Activated CD8-positive, alpha-beta T cell treated with anti-CD3 and anti-CD28 coated beads for 36 hours (primary cell): ENCODE measurements at regions not wholly inside any gene's neighbourhood (a gene's known extent, or its start where the extent isn't known, plus 50 kb on each side); places are given as distances from the start of the nearest gene placed in this dataset.
"Not testable (repeated sequence)": the region's sequence is repeated elsewhere in the genome, so short reads cannot be mapped to it uniquely, and the experiment has no call there.

ENCODE experiments used
- ATAC-seq: fragments of 200-7000 bp; cut with Tn5 transposase; one replicate; pipeline ENCODE4 v1.10.0; 2021; ENCODE audit warnings: mild to moderate bottlenecking, moderate library complexity
- CTCF ChIA-PET: fragments of 350-600 bp; sonication (Branson Sonifier 250); formaldehyde crosslinking; loops from one replicate; lab custom pipeline; 2021; ENCODE audit warnings: antibody characterized with exemption; lab: Charles Lee
- POLR2A ChIA-PET: fragments of 350-600 bp; sonication (Branson Sonifier 250); formaldehyde crosslinking; loops from one replicate; lab custom pipeline; 2021; ENCODE audit warnings: antibody characterized with exemption; lab: Charles Lee
- DNase-seq: peaks from one replicate; pipeline ENCODE4 v3.0.0-alpha.2; 2020
- H3K27ac Mint-ChIP-seq: one replicate; pipeline ENCODE4 v1.8.0; 2021; ENCODE audit warnings: mild to moderate bottlenecking, mixed read lengths
- H3K27me3 Mint-ChIP-seq: one replicate; pipeline ENCODE4 v1.8.0; 2021; ENCODE audit warnings: mixed read lengths
- H3K36me3 Mint-ChIP-seq: one replicate; pipeline ENCODE4 v1.8.0; 2021; ENCODE audit warnings: low read depth, mixed read lengths
- H3K4me1 Mint-ChIP-seq: one replicate; pipeline ENCODE4 v1.8.0; 2021; ENCODE audit warnings: low read depth, mixed read lengths
- H3K4me3 Mint-ChIP-seq: one replicate; pipeline ENCODE4 v1.8.0; 2021; ENCODE audit warnings: mild to moderate bottlenecking, moderate library complexity, mixed read lengths
- H3K9me3 Mint-ChIP-seq: one replicate; pipeline ENCODE4 v1.8.0; 2021; ENCODE audit warnings: mixed read lengths
- CTCF ChIP-seq: fragments of 200-600 bp; IDR thresholded peaks from one replicate; pipeline ENCODE4 v1.8.0; 2022; ENCODE audit warnings: antibody characterized with exemption, mild to moderate bottlenecking
- intact Hi-C: fragments of 100-400 bp; cut with micrococcal nuclease; formaldehyde crosslinking; loops from one replicate; pipeline ENCODE4 v1.10.0; 2022

GRCh38 chrX:506341-506740 is 119.6 kb upstream of the PPP2R3B start:
- intact Hi-C loops = no loop called here

GRCh38 chrX:508163-508562 is 121.5 kb upstream of the PPP2R3B start:
- ChIA-PET CTCF (no interaction called here), POLR2A (no interaction called here)
- intact Hi-C loops = no loop called here
- Mint-ChIP-seq H3K27ac (no peak overlapping the region), H3K27me3 (peaks cover 3% of the 10 kb centered on the region), H3K36me3 (peaks cover 1% of the 10 kb centered on the region), H3K9me3 (peaks cover 15% of the 10 kb centered on the region), H3K4me3 (no peak overlapping the region), H3K4me1 (no peaks in the 10 kb centered on the region)
- no peak for TF ChIP-seq CTCF
- ATAC-seq (no peak), DNase-seq (no peak)

More at GRCh38 chrX:506341-506740, 119.6 kb upstream of the PPP2R3B start:
- Mint-ChIP-seq H3K9me3 (peaks cover 26% of the 10 kb centered on the region), H3K4me3 (no peak overlapping the region), H3K36me3 (peaks cover 1% of the 10 kb centered on the region), H3K27ac (no peak overlapping the region), H3K27me3 (peaks cover 14% of the 10 kb centered on the region), H3K4me1 (no peaks in the 10 kb centered on the region)
- CTCF ChIA-PET = no interaction called here
- ATAC-seq = no peak
- no peak for DNase-seq
- no peak for TF ChIP-seq CTCF
- POLR2A ChIA-PET = no interaction called here

GRCh38 chrX:508821-509220 is 121.8 kb upstream of the SHOX start:
- CTCF ChIA-PET, intact Hi-C loops, POLR2A ChIA-PET, H3K27ac Mint-ChIP-seq, ATAC-seq, DNase-seq, H3K27me3 Mint-ChIP-seq, H3K4me1 Mint-ChIP-seq, H3K36me3 Mint-ChIP-seq, H3K4me3 Mint-ChIP-seq: not testable (repeated sequence)
- H3K9me3 Mint-ChIP-seq = peaks cover 15% of the 10 kb centered on the region

- CTCF ChIA-PET, intact Hi-C loops, H3K4me3 Mint-ChIP-seq, ATAC-seq, H3K4me1 Mint-ChIP-seq, POLR2A ChIA-PET, DNase-seq, H3K27ac Mint-ChIP-seq, H3K27me3 Mint-ChIP-seq, H3K36me3 Mint-ChIP-seq: not testable (repeated sequence)
- peaks cover 15% of the 10 kb centered on the region for H3K9me3 Mint-ChIP-seq
These were observed 119.5 kb upstream of the SHOX start for GRCh38 chrX:511089-511488.

GRCh38 chrX:518319-518718 is 112.3 kb upstream of the SHOX start:
- H3K36me3 Mint-ChIP-seq = no peaks in the 10 kb centered on the region
- H3K9me3 Mint-ChIP-seq = peaks cover 1% of the 10 kb centered on the region
- H3K27ac Mint-ChIP-seq = no peak overlapping the region
- no peak for TF ChIP-seq CTCF
- peaks cover 9% of the 10 kb centered on the region for H3K27me3 Mint-ChIP-seq
- H3K4me3 Mint-ChIP-seq = no peak overlapping the region
- ChIA-PET POLR2A (no interaction called here), CTCF (no interaction called here)
- intact Hi-C loops = no loop called here
- ATAC-seq (no peak), DNase-seq (no peak)
- no peaks in the 10 kb centered on the region for H3K4me1 Mint-ChIP-seq

- no peaks in the 10 kb centered on the region for H3K36me3 Mint-ChIP-seq
- DNase-seq = no peak
- intact Hi-C loops = no loop called here
- no peaks in the 10 kb centered on the region for H3K4me1 Mint-ChIP-seq
- ChIA-PET POLR2A (no interaction called here), CTCF (no interaction called here)
- H3K4me3 Mint-ChIP-seq = no peak overlapping the region
- peaks cover 9% of the 10 kb centered on the region for H3K27me3 Mint-ChIP-seq
- peaks cover 5% of the 10 kb centered on the region for H3K9me3 Mint-ChIP-seq
- no peak overlapping the region for H3K27ac Mint-ChIP-seq
- no peak for ATAC-seq
- no peak for TF ChIP-seq CTCF
These were observed 110.8 kb upstream of the SHOX start for GRCh38 chrX:519741-520140.
